ENCODE measurements at regions not wholly inside any gene's neighbourhood (a gene's known extent, or its start where the extent isn't known, plus 50 kb on each side); places are given as distances from the start of the nearest gene placed in this dataset.

- no peak for TF ChIP-seq SRF (IDR thresholded peaks at IDR 0.05; ENCODE audit: low read depth, low read length)
- no peak for TF ChIP-seq EGR1 (IDR thresholded peaks at IDR 0.05; ENCODE audit: borderline replicate concordance, low read depth, low read length)
- no peak for TF ChIP-seq POLR2AphosphoS5 (IDR thresholded peaks at IDR 0.05; ENCODE audit: low read depth, low read length)
- TF ChIP-seq TBP (IDR thresholded peaks at IDR 0.05; ENCODE audit: low read depth, low read length) = no peak
Observed at GRCh38 chr3:96069065-96069464, 745.3 kb upstream of the EPHA6 start.

All from H1 (cell line).